KMS-11 (cell line): ENCODE measurements at regions not wholly inside any gene's neighbourhood (a gene's known extent, or its start where the extent isn't known, plus 50 kb on each side); places are given as distances from the start of the nearest gene placed in this dataset.

Experiments used
- H2AFZ ChIP-seq: fragments of 200-600 bp; sonication (generic); 2 replicates; pipeline ENCODE4 v1.6.1; 2016; ENCODE audit warnings: antibody characterized with exemption, mixed run types, low read depth
- H3K27ac ChIP-seq: fragments of 200-600 bp; sonication (generic); 2 replicates; pipeline ENCODE4 v1.6.1; 2016; ENCODE audit warnings: mild to moderate bottlenecking, mixed run types
- H3K27me3 ChIP-seq: fragments of 200-600 bp; sonication (generic); 2 replicates; pipeline ENCODE4 v1.6.1; 2017; ENCODE audit warnings: mild to moderate bottlenecking, low read depth, mixed run types, moderate library complexity; ENCODE audit not compliant: insufficient read depth
- H3K36me3 ChIP-seq: fragments of 200-600 bp; sonication (generic); 2 replicates; pipeline ENCODE4 v1.6.1; 2017; ENCODE audit warnings: mild to moderate bottlenecking, mixed run types; ENCODE audit not compliant: insufficient read depth
- H3K4me1 ChIP-seq: fragments of 200-600 bp; sonication (generic); 2 replicates; pipeline ENCODE4 v1.6.1; 2016; ENCODE audit warnings: mild to moderate bottlenecking, low read depth, mixed run types; ENCODE audit not compliant: poor library complexity, severe bottlenecking
- H3K4me2 ChIP-seq: fragments of 200-600 bp; sonication (generic); 2 replicates; pipeline ENCODE4 v1.7.0; 2016; ENCODE audit warnings: mild to moderate bottlenecking, mixed run types
- H3K4me3 ChIP-seq: fragments of 200-600 bp; sonication (generic); IDR thresholded peaks from 2 replicates; pipeline ENCODE4 v1.6.1; 2017; ENCODE audit warnings: low read depth, low read length, mixed read lengths; ENCODE audit not compliant: insufficient read depth
- H3K79me2 ChIP-seq: fragments of 200-600 bp; sonication (generic); 2 replicates; pipeline ENCODE4 v1.6.1; 2016; ENCODE audit warnings: low read depth, mixed run types; ENCODE audit not compliant: insufficient read depth
- H3K9ac ChIP-seq: fragments of 200-600 bp; sonication (generic); 2 replicates; pipeline ENCODE4 v1.6.1; 2016; ENCODE audit warnings: mild to moderate bottlenecking, mixed run types
- H4K20me1 ChIP-seq: fragments of 200-600 bp; sonication (generic); 2 replicates; pipeline ENCODE4 v1.6.1; 2016; ENCODE audit warnings: mild to moderate bottlenecking, mixed run types; ENCODE audit not compliant: insufficient read depth
- CTCF ChIP-seq: fragments of 200-600 bp; sonication (generic); conservative IDR thresholded peaks from 2 replicates; pipeline ENCODE4 v1.6.1; 2017; ENCODE audit warnings: low read depth, mild to moderate bottlenecking, antibody characterized with exemption, low read length, moderate library complexity, mixed read lengths

GRCh38 chr18:52140986-52141385 is 199.0 kb upstream of the DCC start:
- Histone ChIP-seq H2AFZ (no peak overlapping the region), H4K20me1 (no peaks in the 10 kb centered on the region), H3K4me3 (no peak overlapping the region), H3K4me2 (no peak overlapping the region), H3K4me1 (no peaks in the 10 kb centered on the region), H3K79me2 (no peaks in the 10 kb centered on the region), H3K27ac (no peak overlapping the region), H3K36me3 (no peaks in the 10 kb centered on the region), H3K9ac (no peak overlapping the region), H3K27me3 (no peaks in the 10 kb centered on the region)
- no peak for TF ChIP-seq CTCF

- no peak for TF ChIP-seq CTCF
- peaks cover 17% of the 10 kb centered on the region for H3K4me1 ChIP-seq
- no peak overlapping the region for H2AFZ ChIP-seq
- H3K9ac ChIP-seq: no peak overlapping the region
- H3K27me3 ChIP-seq: no peaks in the 10 kb centered on the region
- no peaks in the 10 kb centered on the region for H3K36me3 ChIP-seq
- no peak overlapping the region for H3K4me3 ChIP-seq
- H3K4me2 ChIP-seq: no peak overlapping the region
- no peaks in the 10 kb centered on the region for H4K20me1 ChIP-seq
- H3K27ac ChIP-seq: no peak overlapping the region
- no peaks in the 10 kb centered on the region for H3K79me2 ChIP-seq
Observed at GRCh38 chr18:52150050-52150449, 189.9 kb upstream of the DCC start.

GRCh38 chr18:52152036-52152435 is 188.0 kb upstream of the DCC start:
- Histone ChIP-seq H3K4me3 (no peak overlapping the region), H3K27ac (peak overlapping the region; percentile 53), H3K27me3 (no peaks in the 10 kb centered on the region), H3K79me2 (no peaks in the 10 kb centered on the region), H3K4me2 (peak overlapping the region; percentile 61), H2AFZ (peak overlapping the region; percentile 75), H3K4me1 (peaks cover 17% of the 10 kb centered on the region), H4K20me1 (no peaks in the 10 kb centered on the region), H3K9ac (peak overlapping the region; percentile 11; the same call in 1 of the 2 replicates), H3K36me3 (no peaks in the 10 kb centered on the region)
- TF ChIP-seq CTCF: no peak

- Histone ChIP-seq H3K4me2 (no peak overlapping the region), H2AFZ (no peak overlapping the region), H3K79me2 (no peaks in the 10 kb centered on the region), H3K4me1 (peaks cover 17% of the 10 kb centered on the region), H3K27ac (no peak overlapping the region), H3K36me3 (no peaks in the 10 kb centered on the region), H3K4me3 (no peak overlapping the region), H3K9ac (no peak overlapping the region), H4K20me1 (no peaks in the 10 kb centered on the region), H3K27me3 (no peaks in the 10 kb centered on the region)
- no peak for TF ChIP-seq CTCF
Observed at GRCh38 chr18:52156166-52156565, 183.8 kb upstream of the DCC start.
